Upper lobe of right lung (tissue), 1 donor: ENCODE measurements at regions not wholly inside any gene's neighbourhood (a gene's known extent, or its start where the extent isn't known, plus 50 kb on each side); places are given as distances from the start of the nearest gene placed in this dataset.
"Not testable (repeated sequence)": the region's sequence is repeated elsewhere in the genome, so short reads cannot be mapped to it uniquely, and the experiment has no call there.

ENCODE experiments used
- ATAC-seq: fragments of 200-7000 bp; cut with Tn5 transposase; one replicate; pipeline ENCODE4 v1.9.1; 2020; ENCODE audit warnings: mild to moderate bottlenecking, moderate library complexity
- DNase-seq: peaks from one replicate; pipeline ENCODE4 v3.0.0-alpha.2; 2020
- H3K27ac ChIP-seq: fragments of 200-600 bp; one replicate; pipeline ENCODE4 v1.8.0; 2022
- H3K27me3 ChIP-seq: fragments of 200-600 bp; one replicate; pipeline ENCODE4 v1.8.0; 2022; ENCODE audit warnings: mild to moderate bottlenecking
- H3K36me3 ChIP-seq: fragments of 200-600 bp; one replicate; pipeline ENCODE4 v1.8.0; 2022
- H3K4me1 ChIP-seq: fragments of 200-600 bp; one replicate; pipeline ENCODE4 v1.8.0; 2022
- H3K4me3 ChIP-seq: fragments of 200-600 bp; one replicate; pipeline ENCODE4 v1.8.0; 2022; ENCODE audit warnings: mild to moderate bottlenecking
- H3K9me3 ChIP-seq: fragments of 200-600 bp; one replicate; pipeline ENCODE4 v1.8.0; 2022
- CTCF ChIP-seq: fragments of 200-600 bp; IDR thresholded peaks from one replicate; pipeline ENCODE4 v1.8.0; 2022; ENCODE audit warnings: antibody characterized with exemption
- intact Hi-C: fragments of 100-400 bp; cut with DNase I; formaldehyde crosslinking; loops from one replicate; pipeline ENCODE4 v1.11.0; 2022
- donor health status: DM: no; HTN: yes; CAD: no; lungs with severe emphysema.

DNA sequence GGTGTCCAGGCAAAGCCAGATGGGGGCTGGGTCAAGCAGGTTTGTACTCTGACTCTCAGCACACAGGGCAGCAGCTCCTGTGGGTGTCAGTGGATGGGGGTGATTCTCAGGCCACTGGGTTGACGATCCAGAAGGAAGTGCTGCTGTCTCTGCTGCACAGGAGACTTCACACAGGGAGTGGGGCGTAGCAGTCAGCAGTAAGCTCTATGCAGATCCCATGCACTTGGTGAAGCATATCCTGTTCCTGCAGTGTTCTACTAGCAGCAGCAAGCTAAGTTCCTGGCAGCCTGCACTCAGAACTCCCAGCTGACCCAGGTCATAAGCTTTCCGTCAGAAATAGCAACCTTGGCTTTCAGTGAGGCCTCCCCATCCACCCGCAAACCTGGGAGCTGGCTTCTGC lies 117.6 kb upstream of the NDST3 start:
- Histone ChIP-seq H3K36me3 (no peaks in the 10 kb centered on the region), H3K27me3 (no peaks in the 10 kb centered on the region), H3K4me1 (no peaks in the 10 kb centered on the region), H3K27ac (no peak overlapping the region), H3K9me3 (no peaks in the 10 kb centered on the region), H3K4me3 (no peak overlapping the region)
- intact Hi-C loops: no loop called here
- no peak for ATAC-seq
- no peak for DNase-seq
- no peak for TF ChIP-seq CTCF

DNA sequence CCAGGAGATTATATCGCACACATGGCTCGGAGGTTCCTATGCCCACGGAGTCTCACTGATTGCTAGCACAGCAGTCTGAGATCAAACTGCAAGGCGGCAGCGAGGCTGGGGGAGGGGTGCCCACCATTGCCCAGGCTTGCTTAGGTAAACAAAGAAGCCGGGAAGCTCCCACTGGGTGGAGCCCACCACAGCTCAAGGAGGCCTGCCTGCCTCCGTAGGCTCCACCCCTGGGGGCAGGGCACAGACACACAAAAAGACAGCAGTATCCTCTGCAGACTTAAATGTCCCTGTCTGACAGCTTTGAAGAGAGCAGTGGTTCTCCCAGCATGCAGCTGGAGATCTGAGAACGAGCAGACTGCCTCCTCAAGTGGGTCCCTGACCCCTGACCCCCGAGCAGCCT lies 112.0 kb upstream of the NDST3 start:
- intact Hi-C loops, ATAC-seq, H3K27me3 ChIP-seq, DNase-seq, H3K9me3 ChIP-seq, H3K4me1 ChIP-seq, H3K27ac ChIP-seq, H3K36me3 ChIP-seq, H3K4me3 ChIP-seq: not testable (repeated sequence)

GRCh38 chr4:117927823-117928222 lies 106.5 kb upstream of the NDST3 start:
- H3K27ac ChIP-seq, ATAC-seq, H3K36me3 ChIP-seq, DNase-seq, intact Hi-C loops, H3K9me3 ChIP-seq, H3K27me3 ChIP-seq, H3K4me3 ChIP-seq, H3K4me1 ChIP-seq: not testable (repeated sequence)

GRCh38 chr4:117941611-117942010 lies 92.7 kb upstream of the NDST3 start:
- H3K4me3 ChIP-seq: no peak overlapping the region
- intact Hi-C loops: no loop called here
- no peaks in the 10 kb centered on the region for H3K4me1 ChIP-seq
- TF ChIP-seq CTCF: no peak
- no peak for DNase-seq
- H3K27ac ChIP-seq: no peak overlapping the region
- no peak for ATAC-seq
- no peaks in the 10 kb centered on the region for H3K27me3 ChIP-seq
- H3K36me3 ChIP-seq: no peaks in the 10 kb centered on the region
- no peaks in the 10 kb centered on the region for H3K9me3 ChIP-seq

DNA sequence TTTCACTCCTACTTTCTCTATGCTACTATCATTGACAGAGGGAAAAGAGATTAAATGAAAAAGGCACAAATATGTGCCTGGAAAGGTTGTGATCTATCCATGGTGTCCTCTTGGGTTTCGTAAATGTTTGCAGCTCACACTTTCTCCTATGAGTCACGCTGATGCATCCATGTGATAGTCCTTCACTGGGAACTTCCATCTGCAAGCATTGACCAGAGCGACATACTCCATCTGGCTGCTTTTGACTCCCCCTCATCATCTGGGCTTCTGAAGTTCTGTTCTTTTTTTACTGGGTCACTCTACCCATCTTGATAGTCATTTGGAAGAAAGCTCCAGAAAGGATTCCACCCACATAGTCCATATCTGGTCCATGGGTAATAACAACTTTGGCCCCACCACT lies 84.7 kb upstream of the NDST3 start:
- no peak overlapping the region for H3K4me3 ChIP-seq
- intact Hi-C loops: no loop called here
- no peak for ATAC-seq
- no peak overlapping the region for H3K27ac ChIP-seq
- no peaks in the 10 kb centered on the region for H3K9me3 ChIP-seq
- DNase-seq: no peak
- no peak for TF ChIP-seq CTCF
- no peaks in the 10 kb centered on the region for H3K36me3 ChIP-seq
- H3K4me1 ChIP-seq: no peaks in the 10 kb centered on the region
- no peaks in the 10 kb centered on the region for H3K27me3 ChIP-seq

GRCh38 chr4:117957571-117957970 lies 76.7 kb upstream of the NDST3 start:
- H3K27me3 ChIP-seq: no peaks in the 10 kb centered on the region
- DNase-seq: no peak
- no peak overlapping the region for H3K4me3 ChIP-seq
- H3K27ac ChIP-seq: no peak overlapping the region
- H3K9me3 ChIP-seq: no peaks in the 10 kb centered on the region
- no peaks in the 10 kb centered on the region for H3K36me3 ChIP-seq
- H3K4me1 ChIP-seq: no peaks in the 10 kb centered on the region
- TF ChIP-seq CTCF: no peak
- ATAC-seq: no peak
- intact Hi-C loops: no loop called here

DNA sequence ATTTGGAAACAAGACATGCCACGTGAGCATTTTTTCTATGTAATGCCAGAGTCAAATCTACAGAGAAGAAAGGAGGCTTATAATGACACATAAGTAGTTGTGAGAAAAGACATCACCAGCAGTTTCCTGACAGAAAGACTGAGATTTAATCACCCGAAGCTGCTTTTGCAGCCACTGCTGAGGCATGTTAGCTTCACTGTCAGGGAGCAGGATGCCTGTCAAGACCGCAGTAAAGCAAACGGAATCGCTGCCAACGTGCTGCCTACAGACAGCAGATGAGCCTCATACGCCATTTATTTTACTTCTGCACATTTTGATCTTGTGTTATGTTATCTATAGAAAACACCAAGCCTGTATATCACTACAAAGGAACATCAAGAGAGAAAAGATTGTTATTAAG lies 68.7 kb upstream of the NDST3 start:
- intact Hi-C loops: no loop called here
- DNase-seq: no peak

More for the DNA sequence above, 68.7 kb upstream of the NDST3 start:
- no peaks in the 10 kb centered on the region for H3K4me1 ChIP-seq
- ATAC-seq: no peak
- no peaks in the 10 kb centered on the region for H3K27me3 ChIP-seq
- no peaks in the 10 kb centered on the region for H3K9me3 ChIP-seq
- TF ChIP-seq CTCF: no peak
- H3K4me3 ChIP-seq: no peak overlapping the region
- H3K27ac ChIP-seq: no peak overlapping the region
- no peaks in the 10 kb centered on the region for H3K36me3 ChIP-seq
